HCT116 (cell line): ENCODE measurements at regions not wholly inside any gene's neighbourhood (a gene's known extent, or its start where the extent isn't known, plus 50 kb on each side); places are given as distances from the start of the nearest gene placed in this dataset.

ENCODE experiments used
- ATAC-seq: fragments of 200-7000 bp; cut with Tn5 transposase; 2 replicates; pipeline ENCODE4 v1.9.1; 2020; ENCODE audit warnings: mild to moderate bottlenecking, moderate library complexity
- BruUV-seq: library from RNA; stranded (reverse); fragments of 400-500 nt; replicated peaks from 2 replicates; lab custom pipeline; 2021; lab: Mats Ljungman, UMichigan
- CTCF ChIA-PET: fragments of 300-600 bp; sonication (Branson Sonifier 250); formaldehyde crosslinking; loops from one replicate; lab custom pipeline; 2021; ENCODE audit warnings: antibody characterized with exemption; lab: Charles Lee
- POLR2A ChIA-PET: fragments of 300-600, 350-600 bp; sonication (Branson Sonifier 250); formaldehyde crosslinking; loops from one replicate; lab custom pipeline; 2021; ENCODE audit warnings: antibody characterized with exemption; lab: Charles Lee
- RAD21 ChIA-PET, 2 experiments: fragments of 300-600 bp; sonication (Branson Sonifier 250); formaldehyde crosslinking; loops; one replicate each; lab custom pipeline; 2023; ENCODE audit warnings: low total read pairs in 2 of 2; ENCODE audit not compliant: uncharacterized antibody in 2 of 2, unreplicated experiment in 2 of 2, low non-redundant PET in 1 of 2; lab: Charles Lee
- DNase-seq: peaks from one replicate; pipeline ENCODE4 v3.0.0-alpha.2; 2010; ENCODE audit warnings: low read depth, low spot score
- H2AFZ ChIP-seq: fragments of 200-600 bp; shearing (Covaris generic), sonication (generic); 2 replicates; pipeline ENCODE4 v1.6.1; 2017; ENCODE audit warnings: low read depth, mixed run types, mixed read lengths, antibody characterized with exemption, low read length; ENCODE audit not compliant: poor library complexity, severe bottlenecking
- H3K27ac ChIP-seq: 2 replicates; pipeline ENCODE4 v1.5.1; 2012; ENCODE audit warnings: low read depth, low read length
- H3K27me3 ChIP-seq: fragments of 200-600 bp; sonication (generic); 2 replicates; pipeline ENCODE4 v1.6.1; 2016; ENCODE audit warnings: mixed run types, low read length, mixed read lengths; ENCODE audit not compliant: insufficient read depth
- H3K36me3 ChIP-seq, 2 experiments: fragments of 200-500 bp in 1 of 2; fragments of 200-600 bp in 1 of 2; sonication (Bioruptor generic) in 1 of 2; sonication (generic) in 1 of 2; 2 replicates each; pipeline versions ENCODE4 v1.5.1 to v1.6.1; 2014 to 2016; ENCODE audit warnings: low read length in 2 of 2, inconsistent platforms in 1 of 2, mixed read lengths in 1 of 2, mixed run types in 1 of 2; ENCODE audit not compliant: insufficient read depth in 2 of 2, control insufficient read depth in 1 of 2
- H3K4me1 ChIP-seq, 2 experiments: fragments of 200-600 bp in 1 of 2; sonication (generic) in 1 of 2; 2 replicates each; pipeline versions ENCODE4 v1.5.1 to v1.6.1; 2012 to 2017; ENCODE audit warnings: low read length in 2 of 2, inconsistent platforms in 1 of 2, mild to moderate bottlenecking in 1 of 2, mixed read lengths in 1 of 2, mixed run types in 1 of 2, moderate library complexity in 1 of 2; ENCODE audit not compliant: insufficient read depth in 2 of 2, control insufficient read depth in 1 of 2
- H3K4me2 ChIP-seq: fragments of 200-600 bp; sonication (generic); 2 replicates; pipeline ENCODE4 v1.6.1; 2017; ENCODE audit warnings: mixed run types, low read length, mixed read lengths
- H3K4me3 ChIP-seq, 2 experiments: fragments of 200-600 bp in 1 of 2; sonication (generic) in 1 of 2; replicated peaks in 1 of 2; 2 replicates each; pipeline ENCODE4 v1.5.1; 2011 to 2016; ENCODE audit warnings: low read length in 2 of 2, control low read depth in 1 of 2, low read depth in 1 of 2, mild to moderate bottlenecking in 1 of 2, mixed read lengths in 1 of 2, mixed run types in 1 of 2
- H3K79me2 ChIP-seq: fragments of 200-600 bp; sonication (generic); 2 replicates; pipeline ENCODE4 v1.6.1; 2017; ENCODE audit warnings: mild to moderate bottlenecking, mixed run types, low read length, moderate library complexity, mixed read lengths; ENCODE audit not compliant: insufficient read depth
- H3K9ac ChIP-seq: fragments of 200-600 bp; sonication (generic); 2 replicates; pipeline ENCODE4 v1.6.1; 2016; ENCODE audit warnings: low read length, mixed read lengths
- H3K9me2 ChIP-seq: fragments of 200-600 bp; sonication (generic), shearing (Covaris generic); 2 replicates; pipeline ENCODE4 v1.6.1; 2017; ENCODE audit warnings: mixed run types, mild to moderate bottlenecking, moderate library complexity; ENCODE audit not compliant: insufficient read depth
- H3K9me3 ChIP-seq, 2 experiments: fragments of 200-500 bp in 1 of 2; fragments of 200-600 bp in 1 of 2; sonication (Bioruptor generic) in 1 of 2; sonication (generic) in 1 of 2; 2 replicates each; pipeline ENCODE4 v1.6.1; 2014 to 2017; ENCODE audit warnings: low read length in 2 of 2, mixed read lengths in 2 of 2, inconsistent platforms in 1 of 2, low read depth in 1 of 2, mild to moderate bottlenecking in 1 of 2, mixed run types in 1 of 2, moderate library complexity in 1 of 2; ENCODE audit not compliant: control insufficient read depth in 1 of 2, insufficient read depth in 1 of 2
- H4K20me1 ChIP-seq: fragments of 200-600 bp; sonication (generic), shearing (Covaris generic); 2 replicates; pipeline ENCODE4 v1.6.1; 2017; ENCODE audit warnings: mixed run types, mild to moderate bottlenecking, moderate library complexity; ENCODE audit not compliant: insufficient read depth
- CBX3 ChIP-seq: IDR thresholded peaks from 2 replicates; pipeline ENCODE4 v1.6.1; 2012; ENCODE audit warnings: low read depth
- CEBPB ChIP-seq: IDR thresholded peaks from 2 replicates; pipeline ENCODE4 v1.6.1; 2012; ENCODE audit warnings: low read depth
- EGR1 ChIP-seq: IDR thresholded peaks from 2 replicates; pipeline ENCODE4 v1.6.1; 2012; ENCODE audit warnings: low read depth
- ELF1 ChIP-seq: IDR thresholded peaks from 2 replicates; pipeline ENCODE4 v1.6.1; 2012; ENCODE audit warnings: low read depth, borderline replicate concordance
- EZH2 ChIP-seq: fragments of 200-600 bp; sonication (generic); IDR thresholded peaks from 2 replicates; pipeline ENCODE4 v1.6.1; 2017; ENCODE audit warnings: antibody characterized with exemption, mixed run types
- RAD21 ChIP-seq: IDR thresholded peaks from 2 replicates; pipeline ENCODE4 v1.6.1; 2012; ENCODE audit warnings: low read depth, mild to moderate bottlenecking
- SIN3A ChIP-seq: IDR thresholded peaks from 2 replicates; pipeline ENCODE4 v1.6.1; 2012; ENCODE audit warnings: low read depth
- SP1 ChIP-seq: IDR thresholded peaks from 2 replicates; pipeline ENCODE4 v1.6.1; 2012; ENCODE audit warnings: low read depth
- SRF ChIP-seq: IDR thresholded peaks from 2 replicates; pipeline ENCODE4 v1.6.1; 2012; ENCODE audit warnings: low read depth
- YY1 ChIP-seq: IDR thresholded peaks from 2 replicates; pipeline ENCODE4 v1.6.1; 2011; ENCODE audit warnings: low read length, low read depth, moderate library complexity, mild to moderate bottlenecking; ENCODE audit not compliant: insufficient replicate concordance; ENCODE audit errors: extremely low read depth
- ZFX ChIP-seq: fragments of 450-650 bp; IDR thresholded peaks from 2 replicates; pipeline ENCODE4 v1.6.1; 2017
- ZNF274 ChIP-seq: fragments of 200-500 bp; sonication (Bioruptor generic); IDR thresholded peaks from 2 replicates; pipeline ENCODE4 v1.6.1; 2014; ENCODE audit warnings: mild to moderate bottlenecking, low read depth, low read length, inconsistent platforms
- intact Hi-C: fragments of 100-400 bp; cut with micrococcal nuclease; formaldehyde crosslinking; loops from 2 replicates; pipeline ENCODE4 v1.10.0; 2022
- TF ChIP-seq, protein P1 (sequence below): IDR thresholded peaks from 2 replicates; pipeline ENCODE4 v1.6.1; 2012
- TF ChIP-seq, protein P2 (sequence below): IDR thresholded peaks from 2 replicates; pipeline ENCODE4 v1.6.1; 2012
- TF ChIP-seq, protein P3 (sequence below): IDR thresholded peaks from 2 replicates; pipeline ENCODE4 v1.6.1; 2011; ENCODE audit warnings: mild to moderate bottlenecking, low read length, moderate library complexity; ENCODE audit not compliant: insufficient replicate concordance; ENCODE audit errors: extremely low read depth

DNA sequence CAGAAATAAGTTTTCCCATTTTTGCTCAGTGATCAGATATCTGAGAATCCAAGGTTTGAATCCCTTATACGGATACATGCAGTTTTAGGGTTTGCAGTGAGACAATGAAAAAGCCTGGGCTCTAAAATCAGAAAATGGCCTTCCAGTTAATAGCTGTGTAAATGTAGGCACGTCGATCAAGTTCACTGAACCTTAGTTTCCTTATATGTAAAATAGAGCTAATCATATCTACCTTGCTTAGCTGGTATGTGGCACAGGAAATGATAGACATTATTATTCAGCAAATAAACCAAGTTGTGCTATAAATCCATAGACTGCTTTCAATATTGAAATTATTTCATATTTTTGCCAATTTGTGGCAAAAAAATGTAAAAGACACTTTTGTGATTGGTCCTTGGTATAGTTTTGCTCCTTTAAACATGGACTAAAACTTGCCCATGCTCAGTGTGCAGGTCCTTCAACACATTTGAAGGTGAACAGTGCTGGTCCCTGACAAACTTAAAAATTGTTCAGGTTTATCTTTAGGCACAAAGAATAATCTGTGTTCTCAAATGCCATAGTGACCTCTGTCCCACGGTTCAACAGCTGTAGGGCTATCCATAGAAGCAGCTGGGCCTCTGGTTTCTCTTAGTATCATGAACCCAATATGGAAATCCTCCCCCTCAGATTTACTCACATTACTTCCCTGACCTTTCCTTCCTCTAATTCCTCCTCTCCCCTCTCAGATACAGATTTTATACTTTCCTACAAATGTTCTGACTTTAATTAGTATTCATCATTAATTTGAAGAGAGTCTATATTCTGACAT is 51.0 kb downstream of the CCDC54 start:
- H3K36me3 ChIP-seq = no peaks in the 10 kb centered on the region
- no peak for ATAC-seq
- ChIA-PET CTCF (interaction anchor here (1.2 to 3.7 kb wide), 3 partner anchors 7 to 222 kb away, joined by 3 to 55 read pairs (median 26); no protein-coding TSS in a partner anchor), POLR2A (no interaction called here), RAD21 (no interaction called here)
- intact Hi-C loops = loop anchor here (10.0 kb wide), 1 partner anchor 317 kb away; no protein-coding TSS in a partner anchor
- H3K27ac ChIP-seq = no peak overlapping the region
- H3K9me3 ChIP-seq = no peaks in the 10 kb centered on the region
- H3K4me1 ChIP-seq = peaks cover 5 to 33% of the 10 kb centered on the region in 2 experiments; a peak in 3 of 4 replicates
- no peak for DNase-seq
- H3K9ac ChIP-seq = no peak overlapping the region
- H2AFZ ChIP-seq = peak overlapping the region; percentile 98
- H3K4me2 ChIP-seq = no peak overlapping the region
- no peaks in the 10 kb centered on the region for H3K79me2 ChIP-seq
- no peaks in the 10 kb centered on the region for H3K9me2 ChIP-seq
- no peaks in the 10 kb centered on the region for H4K20me1 ChIP-seq
- H3K4me3 ChIP-seq = no peak overlapping the region
- TF ChIP-seq, protein P1, sequence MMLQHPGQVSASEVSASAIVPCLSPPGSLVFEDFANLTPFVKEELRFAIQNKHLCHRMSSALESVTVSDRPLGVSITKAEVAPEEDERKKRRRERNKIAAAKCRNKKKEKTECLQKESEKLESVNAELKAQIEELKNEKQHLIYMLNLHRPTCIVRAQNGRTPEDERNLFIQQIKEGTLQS = no peak
- TF ChIP-seq CBX3 (no peak), EZH2 (no peak), SP1 (no peak), ZFX (no peak), ZNF274 (no peak), YY1 (no peak), EGR1 (no peak), CEBPB (no peak), SRF (no peak), RAD21 (no peak), ELF1 (no peak), SIN3A (no peak)
- TF ChIP-seq, protein P2, sequence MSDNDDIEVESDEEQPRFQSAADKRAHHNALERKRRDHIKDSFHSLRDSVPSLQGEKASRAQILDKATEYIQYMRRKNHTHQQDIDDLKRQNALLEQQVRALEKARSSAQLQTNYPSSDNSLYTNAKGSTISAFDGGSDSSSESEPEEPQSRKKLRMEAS = no peak
- TF ChIP-seq, protein P3, sequence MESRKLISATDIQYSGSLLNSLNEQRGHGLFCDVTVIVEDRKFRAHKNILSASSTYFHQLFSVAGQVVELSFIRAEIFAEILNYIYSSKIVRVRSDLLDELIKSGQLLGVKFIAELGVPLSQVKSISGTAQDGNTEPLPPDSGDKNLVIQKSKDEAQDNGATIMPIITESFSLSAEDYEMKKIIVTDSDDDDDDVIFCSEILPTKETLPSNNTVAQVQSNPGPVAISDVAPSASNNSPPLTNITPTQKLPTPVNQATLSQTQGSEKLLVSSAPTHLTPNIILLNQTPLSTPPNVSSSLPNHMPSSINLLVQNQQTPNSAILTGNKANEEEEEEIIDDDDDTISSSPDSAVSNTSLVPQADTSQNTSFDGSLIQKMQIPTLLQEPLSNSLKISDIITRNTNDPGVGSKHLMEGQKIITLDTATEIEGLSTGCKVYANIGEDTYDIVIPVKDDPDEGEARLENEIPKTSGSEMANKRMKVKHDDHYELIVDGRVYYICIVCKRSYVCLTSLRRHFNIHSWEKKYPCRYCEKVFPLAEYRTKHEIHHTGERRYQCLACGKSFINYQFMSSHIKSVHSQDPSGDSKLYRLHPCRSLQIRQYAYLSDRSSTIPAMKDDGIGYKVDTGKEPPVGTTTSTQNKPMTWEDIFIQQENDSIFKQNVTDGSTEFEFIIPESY = no peak
- BruUV-seq = no TSS peak
- H3K27me3 ChIP-seq = no peaks in the 10 kb centered on the region
